ENCODE measurements at regions not wholly inside any gene's neighbourhood (a gene's known extent, or its start where the extent isn't known, plus 50 kb on each side); places are given as distances from the start of the nearest gene placed in this dataset.
A peak's percentile ranks its signal among the peaks of the same experiment; 100 is the strongest.

- no peak for DNase-seq
Observed at GRCh38 chr14:89658977-89659670, 242.1 kb upstream of the FOXN3 start.

- DNase-seq: no peak
Observed at GRCh38 chr14:89657014-89657413, 240.0 kb upstream of the FOXN3 start.

- DNase-seq: no peak
Observed at GRCh38 chr14:89654998-89655397, 238.0 kb upstream of the FOXN3 start.

- no peak for DNase-seq
Observed at GRCh38 chr14:89652352-89652751, 235.3 kb upstream of the FOXN3 start.

- DNase-seq: no peak
Observed at GRCh38 chr14:89651805-89652204, 234.8 kb upstream of the FOXN3 start.

- no peak for DNase-seq
Observed at GRCh38 chr14:89650077-89650978, 233.3 kb upstream of the FOXN3 start.

- no peak for DNase-seq
Observed at GRCh38 chr14:89649451-89650075, 232.5 kb upstream of the FOXN3 start.

GRCh38 chr14:89648924-89649323 lies 231.9 kb upstream of the FOXN3 start:
- DNase-seq: no peak

- DNase-seq: no peak
Observed at GRCh38 chr14:89648510-89648909, 231.5 kb upstream of the FOXN3 start.

- DNase-seq: no peak
Observed at GRCh38 chr14:89646971-89647370, 229.9 kb upstream of the FOXN3 start.

GRCh38 chr14:89644641-89645040 lies 227.6 kb upstream of the FOXN3 start:
- no peak for DNase-seq

- DNase-seq: peak in 1 of 2 experiments; percentile 39
Observed at GRCh38 chr14:89641495-89642175, 224.6 kb upstream of the FOXN3 start.

- DNase-seq: no peak
Observed at GRCh38 chr14:89640141-89640540, 223.1 kb upstream of the FOXN3 start.

- no peak for DNase-seq
Observed at GRCh38 chr14:89639687-89640086, 222.7 kb upstream of the FOXN3 start.

GRCh38 chr14:89638891-89639290 lies 221.9 kb upstream of the FOXN3 start:
- DNase-seq: no peak

GRCh38 chr14:89637581-89637980 lies 220.5 kb upstream of the FOXN3 start:
- DNase-seq: no peak

GRCh38 chr14:89635615-89636014 lies 218.6 kb upstream of the FOXN3 start:
- DNase-seq: no peak

GRCh38 chr14:89634037-89634436 lies 217.0 kb upstream of the FOXN3 start:
- DNase-seq: no peak

GRCh38 chr14:89630101-89630829 lies 213.2 kb upstream of the FOXN3 start:
- no peak for DNase-seq

GRCh38 chr14:89629383-89629782 lies 212.3 kb upstream of the FOXN3 start:
- no peak for DNase-seq

- DNase-seq: no peak
Observed at GRCh38 chr14:89628521-89628920, 211.5 kb upstream of the FOXN3 start.

- DNase-seq: no peak
Observed at GRCh38 chr14:89626233-89626806, 209.3 kb upstream of the FOXN3 start.

All from stimulated activated CD4-positive, alpha-beta T cell treated with anti-CD3 and anti-CD28 coated beads, Interleukin-4, amount 100 ng/mL, for 4 hours (primary cell).